Pancreas (tissue), 10 donors: ENCODE measurements at regions not wholly inside any gene's neighbourhood (a gene's known extent, or its start where the extent isn't known, plus 50 kb on each side); places are given as distances from the start of the nearest gene placed in this dataset.

Source experiments
- ATAC-seq, 4 donors: fragments of 200-7000 bp; cut with Tn5 transposase; one replicate each; pipeline versions ENCODE4 v1.8.0 to v1.9.1; 2020; ENCODE audit warnings: mild to moderate bottlenecking in 4 of 4, moderate library complexity in 4 of 4
- DNase-seq, 6 donors: peaks; one replicate each; pipeline ENCODE4 v3.0.0-alpha.2; 2020
- FAIRE-seq: peaks from 2 replicates; lab custom pipeline; 2012; peaks lifted over from hg19 to GRCh38; lab: Jason Lieb, UNC
- H3K27ac ChIP-seq, 4 donors: fragments of 200-600 bp; sonication (generic); 1 replicate in 3 of 4; 2 replicates in 1 of 4; pipeline versions ENCODE4 v1.5.0 to v1.8.0; 2020
- H3K27me3 ChIP-seq, 4 donors: fragments of 200-600 bp; one replicate each; pipeline ENCODE4 v1.8.0; 2021
- H3K36me3 ChIP-seq, 3 donors: fragments of 200-600 bp; sonication (generic) in 1 of 3; one replicate each; pipeline versions ENCODE4 v1.5.0 to v1.8.0; 2020 to 2021
- H3K4me1 ChIP-seq, 3 donors: fragments of 200-600 bp; one replicate each; pipeline ENCODE4 v1.8.0; 2021
- H3K4me3 ChIP-seq, 4 donors: fragments of 200-600 bp; sonication (generic) in 2 of 4; one replicate each; pipeline versions ENCODE4 v1.5.0 to v1.8.0; 2020 to 2021
- H3K9me3 ChIP-seq, 4 donors: fragments of 200-600 bp; one replicate each; pipeline ENCODE4 v1.8.0; 2021
- CTCF ChIP-seq, 4 donors: fragments of 200-600 bp; sonication (generic) in 3 of 4; IDR thresholded peaks; one replicate each; pipeline versions ENCODE4 v1.5.0 to v1.8.0; 2021; ENCODE audit warnings: antibody characterized with exemption in 4 of 4
- WGBS, 2 donors: extraction: QIAGEN DNeasy Blood & Tissue Kit; methylation state at CpG; one replicate each; pipeline ENCODE4 v1.1.7; 2013; 5-methylcytosine and 5-hydroxymethylcytosine counted together
- intact Hi-C, 3 donors: fragments of 100-400 bp; cut with DNase I; formaldehyde crosslinking; loops; one replicate each; pipeline versions ENCODE4 v1.11.1 to v1.14.2; 2022
- donor health status: healthy with polysubstance abuse.
- donor health status: DM: no; HTN: no; CAD: no; lungs with moderate emphysema.
- donor health status: DM: no; HTN: no; CAD: no.
- donor health status: control.
- donor health status: control.
- donor health status: Bipolar disorder and iron deficiency.
- donor health status: DM: yes; HTN: yes; CAD: no.
- donor health status: DM: no; HTN: no; CAD: no.
- donor health status: DM: no; HTN: no; CAD: no.
- donor health status: DM: yes; HTN: yes; CAD: no.

GRCh38 chr10:57168611-57169240 lies 807.7 kb upstream of the ZWINT start:
- WGBS, 2 donors, result 54 to 55% methylated on average over 4 of the region's 4 CpGs
- DNase-seq, result no peak
- H3K4me1 ChIP-seq, result no peaks in the 10 kb centered on the region
- H3K36me3 ChIP-seq, result no peaks in the 10 kb centered on the region
- intact Hi-C loops, result no loop called here
- H3K27me3 ChIP-seq, result no peaks in the 10 kb centered on the region
- H3K27ac ChIP-seq, result no peak overlapping the region
- no peak overlapping the region for H3K4me3 ChIP-seq
- no peak for FAIRE-seq
- no peak for TF ChIP-seq CTCF (IDR thresholded peaks at IDR 0.05)
- ATAC-seq, result no peak
- H3K9me3 ChIP-seq, result peaks cover 0 to 5% (median 0%) of the 10 kb centered on the region in 4 donors

GRCh38 chr10:57165671-57166070 lies 804.6 kb upstream of the ZWINT start:
- Histone ChIP-seq H3K4me1 (no peaks in the 10 kb centered on the region), H3K4me3 (no peak overlapping the region), H3K27me3 (no peaks in the 10 kb centered on the region), H3K27ac (no peak overlapping the region), H3K9me3 (no peaks in the 10 kb centered on the region), H3K36me3 (no peaks in the 10 kb centered on the region)
- intact Hi-C loops, result no loop called here
- 56 to 78% methylated on average over 2 of the region's 2 CpGs for WGBS, 2 donors
- ATAC-seq, result no peak
- FAIRE-seq, result no peak
- TF ChIP-seq CTCF (IDR thresholded peaks at IDR 0.05), result no peak
- peak in 1 of 6 donors; percentile 17 for DNase-seq

GRCh38 chr10:57162231-57162630 lies 801.2 kb upstream of the ZWINT start:
- 56 to 71% methylated on average over 4 of the region's 4 CpGs for WGBS, 2 donors
- no peaks in the 10 kb centered on the region for H3K27me3 ChIP-seq
- DNase-seq (no peak), ATAC-seq (no peak), FAIRE-seq (peak; percentile 75)
- no peak overlapping the region for H3K27ac ChIP-seq
- no peaks in the 10 kb centered on the region for H3K4me1 ChIP-seq
- intact Hi-C loops, result no loop called here
- TF ChIP-seq CTCF (IDR thresholded peaks at IDR 0.05), result no peak
- H3K4me3 ChIP-seq, result no peak overlapping the region
- H3K9me3 ChIP-seq, result no peaks in the 10 kb centered on the region
- H3K36me3 ChIP-seq, result no peaks in the 10 kb centered on the region

- H3K36me3 ChIP-seq, result no peaks in the 10 kb centered on the region
- FAIRE-seq (no peak), DNase-seq (no peak), ATAC-seq (no peak)
- H3K27ac ChIP-seq, result no peak overlapping the region
- H3K27me3 ChIP-seq, result no peaks in the 10 kb centered on the region
- intact Hi-C loops, result no loop called here
- H3K4me1 ChIP-seq, result no peaks in the 10 kb centered on the region
- H3K9me3 ChIP-seq, result no peaks in the 10 kb centered on the region
- no peak for TF ChIP-seq CTCF (IDR thresholded peaks at IDR 0.05)
- 85 to 89% methylated on average over 1 of the region's 1 CpG for WGBS, 2 donors
- no peak overlapping the region for H3K4me3 ChIP-seq
These were observed 800.1 kb upstream of the ZWINT start for GRCh38 chr10:57161157-57161556.

- no peak for TF ChIP-seq CTCF (IDR thresholded peaks at IDR 0.05)
- intact Hi-C loops, result no loop called here
- no peaks in the 10 kb centered on the region for H3K36me3 ChIP-seq
- no peak overlapping the region for H3K27ac ChIP-seq
- no peak for FAIRE-seq
- no peaks in the 10 kb centered on the region for H3K9me3 ChIP-seq
- H3K27me3 ChIP-seq, result no peaks in the 10 kb centered on the region
- DNase-seq, result no peak
- no peak for ATAC-seq
- no peak overlapping the region for H3K4me3 ChIP-seq
- no peaks in the 10 kb centered on the region for H3K4me1 ChIP-seq
These were observed 784.5 kb upstream of the ZWINT start for GRCh38 chr10:57145548-57145947.
